LHCN-M2 (cell line): ENCODE measurements at regions not wholly inside any gene's neighbourhood (a gene's known extent, or its start where the extent isn't known, plus 50 kb on each side); places are given as distances from the start of the nearest gene placed in this dataset.

Experiments
- DNase-seq: peaks from one replicate; pipeline ENCODE4 v3.0.0-alpha.2; 2012; ENCODE audit warnings: low read depth

GRCh38 chr18:78622251-78622906 is 357.2 kb upstream of the SALL3 start:
- DNase-seq, result no peak

GRCh38 chr18:78622907-78623541 is 356.6 kb upstream of the SALL3 start:
- no peak for DNase-seq

- no peak for DNase-seq
Measured at GRCh38 chr18:78624646-78625279, 354.9 kb upstream of the SALL3 start.

GRCh38 chr18:78625847-78626246 is 353.8 kb upstream of the SALL3 start:
- no peak for DNase-seq

DNA sequence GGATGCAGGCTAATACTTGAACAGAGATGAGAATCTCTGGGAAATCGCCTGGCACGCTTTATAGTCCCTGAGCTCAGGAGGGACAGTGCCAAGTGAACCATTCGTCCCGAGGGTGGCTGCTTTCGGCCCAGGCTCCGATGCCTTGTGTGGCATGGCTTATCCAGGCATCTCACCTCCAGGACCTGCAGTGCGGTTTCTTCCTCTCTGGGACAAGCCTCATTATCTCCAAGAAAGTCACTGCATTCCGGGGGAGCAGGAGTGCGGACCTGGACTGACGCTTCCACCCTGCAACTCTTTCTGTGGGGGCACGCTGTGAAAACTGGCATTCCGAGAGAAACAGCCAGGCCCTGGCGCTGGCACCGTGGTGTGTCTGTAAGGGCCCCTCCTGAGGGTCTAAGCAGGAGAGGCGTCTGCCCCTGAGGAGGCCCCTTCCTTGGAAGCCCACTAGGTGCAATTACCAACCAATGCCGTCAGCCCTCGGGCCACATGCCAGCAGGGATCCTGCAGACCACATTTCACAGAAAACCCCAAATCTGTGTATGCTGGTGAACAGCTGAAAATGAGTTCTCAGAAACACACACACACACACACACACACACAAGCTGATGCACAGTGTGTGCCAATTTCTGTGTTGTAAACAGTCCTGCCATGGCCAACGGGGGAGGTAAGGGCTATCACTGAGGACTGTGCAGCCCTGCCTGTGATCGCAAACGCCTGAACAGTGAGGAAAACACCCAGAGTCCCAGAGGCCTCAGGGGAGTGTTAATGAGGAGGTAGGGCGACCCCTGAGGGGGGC is 351.9 kb upstream of the SALL3 start:
- no peak for DNase-seq

- DNase-seq, result no peak
Measured at GRCh38 chr18:78629426-78629825, 350.2 kb upstream of the SALL3 start.

DNA sequence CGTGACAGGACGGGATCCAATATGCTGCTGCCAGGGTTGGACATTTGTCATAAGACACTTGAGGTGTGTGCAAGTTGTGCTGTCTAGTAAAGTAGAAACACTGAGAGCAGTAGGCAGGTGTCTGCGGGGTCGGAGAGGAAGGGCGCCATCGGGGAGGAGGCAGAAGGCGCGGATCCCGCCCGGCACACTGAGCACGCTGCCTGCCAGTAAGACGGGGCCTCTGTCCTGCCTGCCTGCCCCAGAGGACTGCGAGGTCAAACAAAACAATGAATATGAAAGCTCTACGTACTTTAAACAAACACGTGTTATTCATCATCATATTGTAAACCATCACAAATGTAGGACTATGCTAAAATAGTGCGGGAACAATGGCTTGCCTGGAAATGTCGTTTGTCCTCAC is 349.3 kb upstream of the SALL3 start:
- no peak for DNase-seq

GRCh38 chr18:78630981-78631510 is 348.6 kb upstream of the SALL3 start:
- no peak for DNase-seq

- no peak for DNase-seq
Measured at GRCh38 chr18:78632111-78632541, 347.5 kb upstream of the SALL3 start.

GRCh38 chr18:78634061-78634696 is 345.4 kb upstream of the SALL3 start:
- DNase-seq, result no peak

DNA sequence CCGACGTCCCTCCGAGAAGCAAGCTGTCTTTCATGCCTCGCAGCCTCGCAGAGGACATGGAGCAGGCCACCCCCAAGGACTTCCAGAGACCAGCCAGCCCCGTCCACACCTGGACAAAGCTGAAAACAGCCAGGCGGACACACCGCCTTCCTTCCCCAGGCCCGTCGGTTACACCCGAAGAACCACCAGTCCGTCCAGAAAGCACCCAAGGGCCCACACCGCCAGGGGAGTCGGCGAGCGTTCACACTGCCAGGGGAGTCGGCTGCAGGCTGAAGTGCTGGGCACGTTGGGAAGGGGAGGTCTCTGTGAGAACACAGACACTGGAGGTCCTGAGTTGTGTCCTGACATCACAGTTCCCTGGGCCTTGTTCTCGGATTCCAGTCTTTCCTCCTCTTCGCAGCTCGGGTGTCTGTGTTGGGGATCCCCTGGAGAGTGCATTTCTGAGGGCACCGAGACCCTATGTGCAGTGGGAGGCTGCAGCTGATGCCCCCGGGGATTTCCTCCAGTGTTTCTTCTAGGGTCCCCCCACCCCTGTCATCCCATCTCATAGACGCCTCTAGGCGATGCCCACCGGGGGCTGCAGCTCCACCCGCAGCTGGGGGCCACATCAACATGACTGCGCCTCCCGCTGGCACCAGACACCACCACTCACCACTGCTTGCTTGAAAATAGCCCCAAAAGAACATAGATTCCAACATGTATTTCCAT is 344.4 kb upstream of the SALL3 start:
- no peak for DNase-seq

GRCh38 chr18:78636260-78636659 is 343.4 kb upstream of the SALL3 start:
- DNase-seq, result no peak

- DNase-seq, result no peak
Measured at GRCh38 chr18:78637442-78638402, 341.9 kb upstream of the SALL3 start.

DNA sequence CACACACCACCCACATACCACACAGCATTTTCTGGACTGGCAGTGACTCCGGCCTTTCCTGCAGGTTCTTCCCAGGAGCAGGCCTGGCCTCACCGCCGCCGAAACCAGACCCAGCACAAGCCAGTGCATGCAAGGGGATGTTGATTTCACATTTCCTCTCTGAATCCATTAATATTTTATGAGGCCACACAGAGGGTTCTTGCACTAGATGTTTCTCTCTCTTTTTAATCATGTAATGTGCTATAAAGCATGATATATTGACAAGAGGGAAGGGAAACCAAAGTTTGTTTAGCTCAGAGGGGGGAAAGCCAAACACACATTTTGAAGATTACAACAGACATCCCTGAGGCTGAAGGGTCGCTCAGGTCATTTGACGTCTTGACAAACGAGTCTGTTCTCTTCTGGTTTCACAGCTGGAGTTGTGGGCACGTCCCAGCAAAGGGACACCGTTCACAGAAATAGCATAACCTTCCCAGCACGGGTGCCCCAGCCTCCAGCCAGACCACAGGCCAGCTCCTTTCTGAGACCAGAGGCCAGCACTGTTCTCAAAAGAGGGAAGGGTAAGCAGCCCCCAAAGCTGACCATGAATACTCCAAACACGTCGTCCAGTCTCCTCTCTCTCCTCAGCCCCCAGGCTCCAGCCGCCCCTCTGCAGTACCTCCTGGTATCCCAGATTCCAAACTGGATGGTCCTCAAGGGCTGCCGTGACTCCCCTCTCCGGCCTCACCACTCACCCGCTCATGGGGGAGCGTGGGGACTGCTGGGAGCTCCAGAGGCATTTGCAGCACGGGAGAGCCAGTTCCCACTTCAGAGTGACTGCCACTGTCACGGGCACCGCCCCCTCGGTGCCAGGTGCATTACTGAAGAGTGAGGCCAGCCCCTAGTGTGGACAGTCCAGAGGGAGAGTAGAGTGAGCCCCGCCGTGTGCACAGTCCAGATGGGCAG is 340.3 kb upstream of the SALL3 start:
- no peak for DNase-seq

GRCh38 chr18:78640246-78640995 is 339.2 kb upstream of the SALL3 start:
- DNase-seq, result no peak

GRCh38 chr18:78641689-78642231 is 337.9 kb upstream of the SALL3 start:
- DNase-seq, result no peak

DNA sequence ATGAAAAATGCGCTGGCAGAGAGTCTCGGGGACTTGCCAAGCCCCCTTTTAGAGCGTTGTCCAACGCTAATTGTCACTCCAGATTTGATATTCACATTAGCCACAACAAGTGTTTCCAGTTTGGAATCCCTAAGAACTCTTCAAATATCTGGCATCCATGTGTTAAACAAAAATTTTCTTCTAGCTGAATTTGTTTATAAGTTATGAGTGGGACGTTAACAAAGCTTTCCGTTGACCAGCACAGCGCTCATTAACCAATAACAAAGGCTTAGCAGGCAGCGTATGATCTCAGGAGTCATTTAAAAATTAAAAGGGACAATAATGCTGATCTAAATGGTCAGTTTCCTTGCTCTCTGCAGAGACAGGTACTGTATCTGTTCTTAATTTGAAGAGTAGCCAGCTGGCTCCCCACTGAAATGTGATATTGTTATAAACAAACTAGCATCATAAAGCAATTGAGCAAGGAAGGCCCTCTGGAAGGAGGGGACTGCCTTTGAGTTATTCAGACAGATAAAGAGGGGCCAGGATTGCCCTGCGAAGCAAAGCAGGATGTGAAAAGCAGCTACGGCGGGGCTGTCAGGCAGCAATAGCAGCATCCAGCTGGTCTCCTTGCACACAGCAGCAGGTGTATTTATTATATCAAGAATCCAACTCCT is 337.2 kb upstream of the SALL3 start:
- DNase-seq, result no peak
